Stimulated activated CD8-positive, alpha-beta memory T cell treated with anti-CD3 and anti-CD28 coated beads, Interleukin-7, amount 100 ng/mL, for 48 hours (primary cell): ENCODE measurements at regions not wholly inside any gene's neighbourhood (a gene's known extent, or its start where the extent isn't known, plus 50 kb on each side); places are given as distances from the start of the nearest gene placed in this dataset.
"Not testable (repeated sequence)": the region's sequence is repeated elsewhere in the genome, so short reads cannot be mapped to it uniquely, and the experiment has no call there.

Experiments used
- DNase-seq, 2 donors: peaks; one replicate each; pipeline ENCODE4 v3.0.0-alpha.2; 2020; ENCODE audit warnings: low read depth in 1 of 2; ENCODE audit errors: extremely low read depth in 1 of 2

GRCh38 chr17:72563952-72564351 lies 443.1 kb downstream of the SOX9 start:
- no peak for DNase-seq

GRCh38 chr17:72565006-72565405 lies 444.2 kb downstream of the SOX9 start:
- DNase-seq: no peak

- DNase-seq: no peak
These were observed 444.9 kb downstream of the SOX9 start for GRCh38 chr17:72565758-72566157.

GRCh38 chr17:72566671-72567484 lies 446.1 kb downstream of the SOX9 start:
- DNase-seq: no peak

GRCh38 chr17:72567774-72568173 lies 447.0 kb downstream of the SOX9 start:
- DNase-seq: no peak

- DNase-seq: no peak
These were observed 448.5 kb downstream of the SOX9 start for GRCh38 chr17:72569148-72569946.

- DNase-seq: no peak
These were observed 451.1 kb downstream of the SOX9 start for GRCh38 chr17:72571813-72572396.

GRCh38 chr17:72572604-72573491 lies 452.0 kb downstream of the SOX9 start:
- DNase-seq: no peak

GRCh38 chr17:72573492-72573801 lies 452.6 kb downstream of the SOX9 start:
- not testable (repeated sequence) for DNase-seq

GRCh38 chr17:72574675-72575510 lies 454.1 kb downstream of the SOX9 start:
- DNase-seq: no peak

- no peak for DNase-seq
These were observed 454.9 kb downstream of the SOX9 start for GRCh38 chr17:72575542-72576233.

GRCh38 chr17:72576289-72576759 lies 455.5 kb downstream of the SOX9 start:
- no peak for DNase-seq

- no peak for DNase-seq
These were observed 458.1 kb downstream of the SOX9 start for GRCh38 chr17:72578817-72579470.

GRCh38 chr17:72579990-72580320 lies 459.1 kb downstream of the SOX9 start:
- DNase-seq: no peak

- DNase-seq: no peak
These were observed 459.7 kb downstream of the SOX9 start for GRCh38 chr17:72580321-72581127.

- no peak for DNase-seq
These were observed 466.3 kb downstream of the SOX9 start for GRCh38 chr17:72587156-72587555.

- DNase-seq: no peak
These were observed 467.1 kb downstream of the SOX9 start for GRCh38 chr17:72587773-72588511.
